ENCODE measurements at regions not wholly inside any gene's neighbourhood (a gene's known extent, or its start where the extent isn't known, plus 50 kb on each side); places are given as distances from the start of the nearest gene placed in this dataset.
"Not testable (repeated sequence)": the region's sequence is repeated elsewhere in the genome, so short reads cannot be mapped to it uniquely, and the experiment has no call there.

DNA sequence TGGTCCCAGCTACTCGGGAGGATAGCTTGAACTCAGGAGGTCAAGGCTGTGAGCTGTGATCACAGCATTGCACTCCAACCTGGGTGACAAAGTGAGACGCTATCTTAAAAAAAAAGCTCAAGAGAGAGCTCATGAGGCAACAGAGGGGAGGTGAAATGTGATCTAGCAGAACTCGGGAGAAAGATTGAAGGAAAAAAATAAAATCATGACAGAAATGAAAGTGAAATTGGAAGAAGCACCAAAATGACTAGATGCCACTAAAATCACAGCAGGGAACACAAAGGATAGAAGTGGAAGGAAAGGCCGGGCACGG lies 109.4 kb upstream of the BNIP2 start:
- DNase-seq, result no peak
- in situ Hi-C loops (cut with MboI; ENCODE audit: low pct_unique_long_range_greater_than_20kb, low sequenced_read_pairs), result no loop called here

DNA sequence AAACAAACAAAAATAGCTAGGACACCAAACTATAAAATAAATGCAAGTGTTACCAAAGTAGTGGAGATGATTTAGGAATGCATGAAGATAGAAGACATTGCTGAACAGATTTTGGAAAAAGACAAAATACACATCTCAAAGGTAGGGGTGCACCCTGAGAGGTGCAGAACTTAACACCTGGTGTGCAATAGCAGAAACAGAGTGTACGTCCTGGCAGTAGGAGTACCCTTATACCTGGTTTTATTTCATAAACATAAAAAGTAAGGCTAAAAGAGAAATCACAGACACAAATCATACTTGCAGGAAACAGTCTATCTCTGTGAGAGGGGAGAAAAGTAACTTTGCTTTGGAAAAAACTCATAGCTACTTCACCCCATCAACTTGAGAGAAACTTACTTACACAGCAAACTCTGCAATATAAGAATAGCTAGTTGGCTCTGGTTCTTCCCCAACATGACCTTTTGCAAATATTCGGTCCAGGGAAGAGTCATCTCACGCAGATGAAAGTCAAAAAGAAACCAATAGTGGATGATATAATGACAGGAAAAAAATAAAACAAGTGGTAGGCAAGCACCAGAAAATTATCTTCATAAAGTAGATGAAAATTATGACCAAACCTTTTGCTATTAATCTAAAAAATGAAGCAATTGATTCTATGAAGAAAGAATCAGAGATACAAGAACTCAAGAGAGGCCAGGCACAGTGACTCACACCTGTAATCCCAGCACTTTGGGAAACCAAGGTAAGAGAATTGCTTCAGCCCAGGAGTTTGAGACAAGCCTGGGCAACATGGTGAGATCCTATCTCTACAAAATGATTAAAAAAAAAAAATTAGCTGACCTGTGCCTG lies 108.9 kb upstream of the BNIP2 start:
- no peak for DNase-seq
- in situ Hi-C loops (cut with MboI; ENCODE audit: low pct_unique_long_range_greater_than_20kb, low sequenced_read_pairs), result no loop called here

DNA sequence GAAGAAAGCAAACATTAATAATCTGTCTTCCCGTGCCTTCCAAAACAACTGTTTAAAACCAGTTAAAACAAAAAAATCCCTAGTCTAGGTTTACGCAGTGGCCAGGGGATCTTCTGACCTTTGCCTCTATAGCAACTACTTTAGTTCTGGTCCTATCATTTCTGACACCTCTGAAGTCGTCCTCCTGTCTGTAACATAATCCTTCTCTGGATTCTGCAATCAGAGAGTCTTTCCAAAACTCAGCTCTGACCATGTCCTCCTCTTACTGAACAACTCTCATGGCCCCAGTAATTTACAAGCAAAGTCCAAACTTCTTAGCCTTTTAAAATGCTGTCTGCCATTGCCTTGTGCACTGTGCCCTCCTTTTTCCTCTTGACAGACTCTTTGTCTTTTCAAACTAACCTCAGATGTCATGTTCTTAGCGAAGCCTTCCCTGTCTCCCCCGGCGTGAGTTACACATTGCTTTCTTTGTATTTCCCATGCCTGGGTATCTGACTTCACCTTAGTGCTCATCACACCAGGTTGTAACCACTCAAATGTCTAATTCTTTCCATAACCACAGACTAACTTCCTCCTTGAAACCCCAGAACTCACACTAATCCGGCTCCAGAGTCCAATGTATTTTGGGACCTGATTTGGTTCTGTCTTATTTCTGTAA lies 105.2 kb upstream of the BNIP2 start:
- no peak for DNase-seq
- in situ Hi-C loops (cut with MboI; ENCODE audit: low pct_unique_long_range_greater_than_20kb, low sequenced_read_pairs), result no loop called here

DNA sequence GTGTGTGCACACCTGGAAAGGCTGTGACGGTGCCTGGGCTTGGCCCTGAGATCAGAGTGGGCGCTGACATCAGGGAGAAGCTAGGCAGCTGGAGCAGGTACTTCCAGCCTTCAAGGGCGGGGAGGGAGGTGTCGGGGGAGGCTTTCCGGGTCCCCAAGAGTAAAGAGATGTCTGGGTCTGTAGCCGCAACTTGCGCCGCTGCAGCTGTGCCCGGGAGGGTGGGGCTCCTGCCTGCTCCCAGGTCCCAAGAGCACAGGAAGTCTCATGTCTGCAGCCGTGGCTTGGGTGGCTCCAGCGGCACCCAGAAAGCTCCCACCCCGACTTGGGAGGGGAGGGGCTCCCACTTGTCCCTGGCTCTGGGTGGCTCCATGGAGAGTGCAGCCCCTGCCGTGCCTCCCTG lies 103.2 kb upstream of the BNIP2 start:
- DNase-seq, result no peak
- in situ Hi-C loops (cut with MboI; ENCODE audit: low pct_unique_long_range_greater_than_20kb, low sequenced_read_pairs), result no loop called here

DNA sequence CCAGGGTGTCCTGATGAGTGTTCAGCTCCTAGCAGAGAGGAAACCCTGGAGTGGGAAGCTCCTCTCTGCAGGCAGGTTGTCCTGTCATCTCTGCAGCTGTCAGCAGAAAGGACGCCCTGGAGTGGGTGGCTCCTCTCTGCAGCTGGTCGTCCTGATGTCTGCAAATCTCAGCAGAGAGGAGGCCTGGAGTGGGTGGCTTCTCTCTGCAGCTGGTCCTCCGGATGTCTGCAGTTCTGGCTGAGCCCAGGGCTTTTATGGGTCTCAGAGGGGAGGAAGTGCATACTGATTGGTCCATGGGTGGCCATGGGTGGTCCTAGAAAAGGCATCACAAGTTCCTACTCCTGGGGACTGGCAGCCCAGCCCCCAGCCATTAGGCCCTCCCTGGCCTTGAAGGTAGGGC lies 102.6 kb upstream of the BNIP2 start:
- DNase-seq, result no peak
- in situ Hi-C loops (cut with MboI; ENCODE audit: low pct_unique_long_range_greater_than_20kb, low sequenced_read_pairs), result no loop called here

DNA sequence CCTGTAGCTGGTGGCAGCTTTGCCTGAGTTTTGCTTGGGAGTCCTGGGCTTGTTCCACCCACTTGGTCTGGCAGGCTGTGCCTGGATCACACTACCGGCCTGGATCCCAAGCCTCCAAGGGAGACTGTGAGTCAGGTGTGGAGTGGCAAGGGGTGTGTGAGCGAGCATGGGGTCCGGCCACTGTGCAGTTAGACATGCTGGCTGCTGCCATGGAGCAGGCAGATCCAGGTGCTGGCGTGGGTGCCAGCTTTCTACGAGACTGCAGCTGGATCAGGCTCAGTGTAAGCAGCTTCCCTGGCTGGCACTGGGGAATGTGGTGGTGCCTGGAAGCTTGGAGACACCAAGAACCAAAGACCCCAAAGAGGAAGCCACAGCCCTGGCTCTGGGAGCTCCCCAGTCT lies 102.0 kb upstream of the BNIP2 start:
- no peak for DNase-seq
- in situ Hi-C loops (cut with MboI; ENCODE audit: low pct_unique_long_range_greater_than_20kb, low sequenced_read_pairs), result no loop called here

DNA sequence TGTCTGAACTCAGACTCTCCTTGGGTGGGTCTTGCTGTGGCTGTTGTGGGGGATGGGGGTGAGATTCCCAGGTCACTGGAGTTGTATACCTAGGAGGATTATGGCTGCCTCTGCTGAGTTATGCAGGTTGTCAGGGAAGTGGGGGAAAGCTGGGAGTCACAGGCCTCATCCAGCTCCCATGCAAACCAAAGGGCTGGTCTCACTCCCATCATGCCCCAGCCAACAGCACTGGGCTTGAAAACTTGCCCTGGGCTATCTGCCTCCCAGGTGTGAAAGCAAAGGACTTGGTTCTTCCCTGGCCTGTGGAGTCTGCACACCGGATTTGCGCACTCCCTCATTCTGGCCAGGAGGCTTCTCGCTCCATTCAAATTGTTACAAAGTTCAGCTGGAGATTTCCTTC lies 97.3 kb upstream of the BNIP2 start:
- DNase-seq; in situ Hi-C loops (cut with MboI; ENCODE audit: low pct_unique_long_range_greater_than_20kb, low sequenced_read_pairs): not testable (repeated sequence)

DNA sequence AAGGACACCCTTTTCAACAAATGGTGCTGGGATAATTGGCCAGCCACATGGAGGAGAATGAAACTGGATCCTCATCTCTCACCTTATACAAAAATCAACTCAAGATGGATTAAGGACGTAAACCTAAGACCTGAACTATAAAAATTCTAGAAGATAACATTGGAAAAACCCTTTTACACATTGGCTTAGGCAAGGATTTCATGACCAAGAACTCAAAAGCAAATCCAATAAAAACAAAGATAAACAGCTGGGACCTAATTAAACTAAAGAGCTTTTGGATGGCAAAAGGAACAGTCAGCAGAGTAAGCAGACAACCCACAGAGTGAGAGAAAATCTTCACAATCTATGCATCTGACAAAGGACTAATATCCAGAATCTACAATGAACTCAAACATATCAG lies 96.9 kb upstream of the BNIP2 start:
- in situ Hi-C loops (cut with MboI; ENCODE audit: low pct_unique_long_range_greater_than_20kb, low sequenced_read_pairs); DNase-seq: not testable (repeated sequence)

DNA sequence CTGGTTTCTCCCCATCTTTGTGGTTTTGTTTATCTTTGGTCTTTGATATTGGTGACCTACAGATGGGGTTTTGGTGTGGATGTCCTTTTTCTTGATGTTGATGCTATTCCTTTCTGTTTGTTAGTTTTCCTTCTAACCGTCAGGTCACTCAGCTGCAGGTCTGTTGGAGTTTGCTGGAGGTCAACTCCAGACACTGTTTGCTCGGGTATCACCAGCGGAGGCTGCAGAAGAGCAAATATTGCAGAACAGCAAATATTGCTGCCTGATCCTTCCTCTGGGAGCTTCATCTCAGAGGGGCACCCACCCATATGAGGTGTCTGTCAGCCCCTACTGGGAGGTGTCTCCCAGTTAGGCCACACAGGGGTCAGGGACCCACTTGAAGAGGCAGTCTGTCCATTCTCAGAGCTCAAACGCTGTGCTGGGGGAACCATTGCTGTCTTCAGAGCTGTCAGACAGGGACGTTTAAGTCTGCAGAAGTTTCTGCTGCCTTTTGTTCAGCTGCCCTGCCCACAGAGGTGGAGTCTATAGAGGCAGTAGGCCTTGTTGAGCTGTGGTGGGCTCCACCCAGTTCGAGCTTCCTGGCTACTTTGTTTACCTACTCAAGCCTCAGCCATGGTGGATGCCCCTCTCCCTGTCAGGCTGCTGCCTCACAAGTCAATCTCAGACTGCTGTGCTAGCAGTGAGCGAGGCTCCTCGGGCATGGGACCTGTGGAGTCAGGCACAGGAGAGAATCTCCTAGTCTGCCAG lies 94.8 kb upstream of the BNIP2 start:
- in situ Hi-C loops (cut with MboI; ENCODE audit: low pct_unique_long_range_greater_than_20kb, low sequenced_read_pairs); DNase-seq: not testable (repeated sequence)

DNA sequence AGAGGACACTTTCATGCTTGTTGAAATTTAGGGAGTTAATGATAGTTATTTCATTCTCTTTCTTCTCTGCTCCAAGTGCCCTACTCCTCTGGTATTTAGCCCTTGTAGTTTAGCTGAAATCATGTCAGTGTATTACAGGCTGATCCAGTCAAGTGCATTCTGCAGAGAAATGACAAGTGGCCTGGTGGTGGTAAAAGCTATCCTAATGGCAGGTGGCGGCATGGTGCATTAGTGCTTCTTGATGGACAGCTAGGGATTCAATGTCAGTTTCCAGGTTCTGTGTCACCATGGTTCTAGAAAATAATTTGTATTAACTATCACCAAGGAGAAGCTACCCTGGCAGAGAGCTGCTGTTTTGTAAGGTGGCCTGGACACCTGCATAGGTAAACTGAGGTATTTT lies 90.0 kb upstream of the BNIP2 start:
- in situ Hi-C loops (cut with MboI; ENCODE audit: low pct_unique_long_range_greater_than_20kb, low sequenced_read_pairs), result no loop called here
- DNase-seq, result no peak

DNA sequence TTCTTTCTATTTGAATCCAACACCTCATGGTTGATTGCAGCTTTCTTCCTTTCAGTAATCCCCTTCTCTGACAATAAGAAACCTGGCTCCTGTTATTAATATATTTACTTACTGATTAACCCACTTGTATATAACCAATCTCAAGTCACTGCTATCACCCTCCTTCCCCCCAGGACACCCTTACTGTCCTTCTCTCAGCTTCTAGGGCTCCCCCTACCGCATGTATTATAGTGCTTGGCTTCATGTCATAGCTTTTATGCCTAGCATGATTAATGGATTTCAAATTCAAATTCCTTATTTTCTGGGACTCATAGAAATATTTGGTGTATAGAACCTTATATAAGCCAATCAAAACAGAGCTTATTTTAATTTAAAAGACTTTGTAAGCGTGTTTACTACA lies 75.7 kb upstream of the BNIP2 start:
- no peak for DNase-seq
- in situ Hi-C loops (cut with MboI; ENCODE audit: low pct_unique_long_range_greater_than_20kb, low sequenced_read_pairs), result no loop called here

DNA sequence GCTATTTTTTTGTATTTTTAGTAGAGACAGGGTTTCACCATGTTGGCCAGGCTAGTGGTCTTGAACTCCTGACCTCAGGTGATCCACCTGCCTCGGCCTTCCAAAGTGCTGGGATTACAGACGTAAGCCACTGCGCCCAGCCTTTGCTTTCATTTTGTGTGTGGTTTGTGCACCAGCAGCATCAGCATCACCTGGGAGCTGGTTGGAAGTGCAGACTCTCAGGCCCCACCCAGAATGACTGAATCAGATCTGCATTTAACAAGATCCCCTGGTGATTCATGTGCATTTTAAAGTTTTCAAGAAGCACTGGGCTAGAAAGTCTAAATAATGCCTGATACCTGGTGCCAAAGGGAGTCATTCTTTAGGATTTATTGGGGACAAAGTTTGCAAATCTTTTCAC lies 73.4 kb upstream of the BNIP2 start:
- in situ Hi-C loops (cut with MboI; ENCODE audit: low pct_unique_long_range_greater_than_20kb, low sequenced_read_pairs), result no loop called here
- no peak for DNase-seq

DNA sequence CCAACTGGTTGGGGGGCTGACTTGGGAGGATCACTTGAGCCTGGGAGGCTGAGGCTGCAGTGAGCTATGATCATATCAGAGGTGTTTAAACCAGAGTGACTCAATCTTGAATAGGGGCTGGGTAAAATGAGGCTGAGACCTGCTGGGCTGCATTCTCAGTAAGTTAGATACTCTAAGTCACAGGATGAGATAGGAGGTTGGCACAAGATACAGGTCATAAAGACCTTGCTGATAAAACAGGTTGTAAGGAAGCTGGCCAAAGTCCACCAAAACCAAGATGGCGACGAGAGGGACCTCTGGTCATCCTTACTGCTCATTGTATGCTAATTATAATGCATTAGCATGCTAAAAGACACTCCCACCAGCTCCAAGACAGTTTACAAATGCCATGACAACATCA lies 71.1 kb upstream of the BNIP2 start:
- DNase-seq; in situ Hi-C loops (cut with MboI; ENCODE audit: low pct_unique_long_range_greater_than_20kb, low sequenced_read_pairs): not testable (repeated sequence)

DNA sequence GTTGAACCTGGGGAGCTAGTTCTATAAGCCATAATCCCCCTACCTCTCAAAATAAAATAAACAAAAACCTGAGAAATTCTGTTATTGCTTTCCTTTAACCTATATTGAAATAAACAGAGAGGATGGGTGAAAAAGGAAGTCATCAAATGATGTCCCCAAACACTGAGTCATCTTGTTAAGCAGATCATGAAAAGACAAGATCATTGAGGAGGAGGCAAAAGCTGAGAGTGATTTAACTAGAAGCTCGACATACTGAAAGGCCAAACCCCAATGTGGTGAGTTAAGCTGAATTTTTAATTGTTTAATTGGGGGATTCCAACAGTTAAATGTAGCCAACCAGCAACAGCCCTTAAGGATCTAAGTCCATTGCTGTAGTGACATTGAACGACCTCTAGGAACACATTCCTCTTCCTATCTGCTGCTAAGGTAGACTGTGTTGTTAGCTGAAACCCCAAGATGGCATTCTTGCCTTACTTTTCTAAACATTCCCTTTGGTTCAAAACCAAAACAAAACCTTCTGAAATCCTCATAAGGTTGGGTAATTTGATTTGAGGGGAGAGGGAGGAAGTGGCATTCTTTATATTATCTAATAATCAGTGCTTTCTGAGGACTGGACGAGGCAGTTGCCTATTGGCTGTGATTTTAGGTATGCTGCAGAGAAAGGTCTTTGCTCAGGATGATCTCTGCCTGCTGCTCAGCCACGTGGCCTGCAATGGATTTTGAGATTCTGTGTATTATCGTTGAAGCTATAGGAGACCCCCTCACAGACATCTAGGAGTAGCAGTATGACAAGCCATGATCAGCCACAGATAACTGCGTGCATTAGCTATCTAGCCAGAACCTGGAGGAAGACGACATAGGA lies 62.7 kb upstream of the BNIP2 start:
- DNase-seq, result peak; percentile 3
- in situ Hi-C loops (cut with MboI; ENCODE audit: low pct_unique_long_range_greater_than_20kb, low sequenced_read_pairs), result no loop called here

DNA sequence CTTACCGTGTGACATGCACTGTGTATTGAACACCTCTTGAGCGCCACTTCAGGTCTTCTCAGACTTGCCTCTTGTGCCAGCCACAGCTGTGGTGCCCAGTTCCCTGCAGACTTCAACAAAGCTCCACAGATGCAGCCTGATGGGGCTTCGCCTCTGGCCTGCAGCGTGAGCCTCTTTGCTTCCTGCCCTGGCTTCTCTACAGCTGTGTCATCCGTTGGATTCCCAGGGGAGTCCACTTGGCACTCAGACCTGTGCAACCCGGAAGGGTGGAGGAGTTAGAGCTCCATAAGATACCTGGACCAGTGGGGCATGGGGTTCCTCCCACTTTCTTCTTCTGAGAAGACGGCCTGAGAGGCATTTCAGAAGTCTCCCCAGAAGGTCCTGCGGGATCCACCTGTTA lies 57.7 kb upstream of the BNIP2 start:
- in situ Hi-C loops (cut with MboI; ENCODE audit: low pct_unique_long_range_greater_than_20kb, low sequenced_read_pairs), result loop anchor here (25.0 kb wide), 1 partner anchor 566 kb away; no protein-coding TSS in a partner anchor
- no peak for DNase-seq

DNA sequence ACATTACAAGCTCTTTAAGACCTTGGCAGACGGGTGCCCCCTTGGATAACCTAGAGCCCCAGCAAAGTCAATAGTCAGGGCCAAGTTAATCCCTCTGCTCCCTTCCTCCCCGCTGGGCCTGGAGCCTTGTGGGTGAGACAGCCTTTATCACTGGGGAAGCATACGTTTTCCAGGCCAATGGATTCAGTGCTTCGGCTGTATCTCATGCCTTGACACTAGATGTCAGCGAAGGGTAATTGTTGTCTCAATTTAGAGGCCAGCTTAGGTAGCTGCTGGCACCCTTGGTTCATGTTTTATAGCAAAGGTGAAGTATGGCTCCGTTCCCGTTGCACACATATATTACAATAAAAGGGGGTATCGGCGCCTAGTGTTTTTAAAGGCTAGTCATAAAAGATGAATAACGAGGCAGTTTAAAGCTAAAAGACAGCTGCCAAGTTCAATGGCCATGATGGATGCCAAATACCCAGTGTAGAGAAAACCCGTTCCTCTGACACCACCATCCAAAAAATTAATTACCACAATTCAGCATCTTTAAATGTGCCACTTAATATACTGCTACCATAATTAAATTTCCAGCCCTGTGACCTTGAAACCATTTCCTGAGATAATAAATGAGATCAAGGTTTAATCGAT lies 52.3 kb upstream of the BNIP2 start:
- peak; percentile 24 for DNase-seq
- in situ Hi-C loops (cut with MboI; ENCODE audit: low pct_unique_long_range_greater_than_20kb, low sequenced_read_pairs), result loop anchor here (25.0 kb wide), 1 partner anchor 571 kb away; no protein-coding TSS in a partner anchor

DNA sequence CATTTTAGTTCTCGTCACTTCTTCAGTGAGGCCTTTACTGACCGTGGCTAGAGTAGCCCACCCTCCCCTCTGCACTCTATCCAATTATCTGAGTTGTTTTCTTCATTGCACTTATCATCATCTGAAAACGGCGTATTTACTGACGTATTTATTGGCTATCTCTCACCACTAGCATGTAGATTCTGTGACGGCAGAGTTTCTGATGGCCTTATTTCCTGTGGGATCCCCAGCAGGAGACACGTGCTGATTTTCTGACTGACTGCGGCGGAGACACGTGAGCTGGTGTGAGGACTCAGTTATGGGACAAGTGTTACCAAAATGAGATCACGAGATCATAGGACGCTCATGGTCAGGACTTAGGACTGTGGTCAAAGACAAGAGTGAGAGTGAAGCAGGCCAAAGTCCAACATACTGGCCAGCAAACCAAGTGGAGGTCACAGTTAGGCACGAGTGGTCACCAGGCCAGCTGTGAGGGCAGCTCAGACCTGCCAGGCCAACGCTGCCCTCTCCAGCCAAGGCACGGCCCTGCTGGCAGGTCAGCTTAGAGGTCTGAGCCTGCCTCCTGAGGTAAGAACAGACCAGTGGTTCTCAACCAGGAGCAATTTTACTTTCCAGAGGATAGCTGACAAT lies 50.6 kb upstream of the BNIP2 start:
- in situ Hi-C loops (cut with MboI; ENCODE audit: low pct_unique_long_range_greater_than_20kb, low sequenced_read_pairs), result loop anchor here (25.0 kb wide), 1 partner anchor 573 kb away; no protein-coding TSS in a partner anchor
- DNase-seq, result no peak
